ENCODE measurements at regions not wholly inside any gene's neighbourhood (a gene's known extent, or its start where the extent isn't known, plus 50 kb on each side); places are given as distances from the start of the nearest gene placed in this dataset.
"Not testable (repeated sequence)": the region's sequence is repeated elsewhere in the genome, so short reads cannot be mapped to it uniquely, and the experiment has no call there.

DNA sequence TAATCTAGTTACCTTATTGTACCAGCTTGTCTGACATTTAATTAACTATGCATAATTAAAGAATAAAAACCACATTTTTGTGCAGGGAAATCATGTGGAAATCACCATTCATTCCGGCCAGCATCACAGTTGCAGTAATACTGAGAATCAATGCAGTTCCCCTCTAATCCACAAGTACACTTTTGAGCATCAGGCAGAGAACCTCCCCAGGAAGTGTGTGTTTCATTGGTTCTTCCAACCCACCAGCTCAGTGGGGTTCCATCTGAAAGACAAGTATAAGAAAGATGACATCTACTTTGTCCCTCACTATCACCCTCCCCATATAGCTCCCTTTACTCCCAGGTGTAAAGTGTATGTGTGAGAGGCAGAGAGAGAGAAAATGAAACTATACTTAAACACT lies 108.1 kb upstream of the SPATA31A7 start:
- not testable (repeated sequence) for TF ChIP-seq EP300 (IDR thresholded peaks at IDR 0.05; ENCODE audit: low read depth in 2 of 2, low read length in 2 of 2); EP300 (CRISPR knock-in tag; IDR thresholded peaks at IDR 0.05; ENCODE audit: borderline replicate concordance); IRX3 (CRISPR knock-in tag; IDR thresholded peaks at IDR 0.05; ENCODE audit: borderline replicate concordance, low read depth); CREB1 (IDR thresholded peaks at IDR 0.05); CREB1 (CRISPR knock-in tag; IDR thresholded peaks at IDR 0.05)
